NCI-H2107 treated with DMSO at 0.1 percent for 48 hours (cell line): ENCODE measurements at regions not wholly inside any gene's neighbourhood (a gene's known extent, or its start where the extent isn't known, plus 50 kb on each side); places are given as distances from the start of the nearest gene placed in this dataset.
"Not testable (repeated sequence)": the region's sequence is repeated elsewhere in the genome, so short reads cannot be mapped to it uniquely, and the experiment has no call there.

Experiments used
- DNase-seq: peaks from one replicate; lab custom pipeline; 2025; ENCODE audit not compliant: unreplicated experiment; lab: John Stamatoyannopoulos, UW

DNA sequence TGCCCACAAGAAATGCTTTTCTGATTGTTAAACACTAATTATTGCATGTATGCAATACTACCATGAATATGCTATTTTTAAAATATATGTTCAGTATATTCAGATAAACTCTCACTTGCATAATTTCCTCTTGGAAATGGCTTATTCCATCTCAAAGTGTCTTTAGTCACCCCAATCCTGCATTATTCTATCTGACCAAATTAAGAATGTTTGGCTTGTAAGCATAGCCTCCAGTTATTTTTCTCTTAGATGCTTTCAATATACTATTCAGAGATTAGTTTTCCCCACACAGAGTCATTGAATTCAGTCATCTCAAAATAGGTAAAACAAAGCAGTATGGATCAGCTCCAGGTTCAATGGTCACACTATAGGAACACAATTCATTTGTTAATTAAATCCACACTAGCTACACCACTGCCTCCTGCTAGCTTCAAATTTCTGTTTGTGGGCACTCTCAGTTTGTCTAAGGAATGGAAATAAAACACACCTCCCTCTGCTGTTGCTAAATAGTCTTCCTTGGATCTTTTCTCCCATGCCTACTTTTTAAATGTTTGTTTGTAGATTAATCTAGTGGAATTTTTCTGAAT, 134.6 kb upstream of the TBCA start:
- DNase-seq: no peak

DNA sequence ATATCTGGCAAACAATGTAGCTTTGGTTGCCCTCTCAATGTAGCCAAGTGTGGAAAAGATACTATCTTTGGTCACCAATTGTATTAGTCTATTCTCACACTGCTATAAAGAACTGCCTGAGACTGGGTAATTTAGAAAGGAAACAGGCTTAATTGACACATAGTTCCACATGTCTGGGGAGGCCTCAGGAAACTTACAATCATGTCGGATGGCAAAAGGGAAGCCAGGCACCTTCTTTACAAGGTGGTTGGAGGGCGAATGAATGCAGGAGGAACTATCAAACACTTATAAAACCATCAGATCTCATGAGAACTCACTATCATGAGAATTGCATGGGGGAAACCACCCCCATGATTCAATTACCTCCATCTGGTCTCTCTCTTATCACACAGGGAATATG, 133.1 kb upstream of the TBCA start:
- no peak for DNase-seq

DNA sequence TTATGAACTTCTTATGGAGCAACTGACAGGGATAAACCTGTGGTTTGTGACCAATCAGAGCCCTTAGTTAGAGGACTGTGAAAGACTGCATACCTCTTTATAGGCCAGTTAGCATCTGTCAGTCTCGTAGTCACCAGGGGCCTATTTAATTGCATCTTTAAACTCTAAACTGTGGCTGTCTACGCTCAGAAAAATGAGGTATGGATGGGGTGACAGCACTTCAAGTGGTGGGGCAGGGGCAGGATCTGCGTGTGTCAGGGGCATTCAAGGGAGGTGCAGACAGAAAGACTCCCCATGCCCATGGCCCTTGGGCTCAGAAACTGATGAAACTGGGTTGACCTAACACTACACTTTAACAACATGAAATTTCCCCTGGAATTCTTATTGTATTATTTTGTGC, 132.6 kb upstream of the TBCA start:
- DNase-seq: peak; percentile 6

DNA sequence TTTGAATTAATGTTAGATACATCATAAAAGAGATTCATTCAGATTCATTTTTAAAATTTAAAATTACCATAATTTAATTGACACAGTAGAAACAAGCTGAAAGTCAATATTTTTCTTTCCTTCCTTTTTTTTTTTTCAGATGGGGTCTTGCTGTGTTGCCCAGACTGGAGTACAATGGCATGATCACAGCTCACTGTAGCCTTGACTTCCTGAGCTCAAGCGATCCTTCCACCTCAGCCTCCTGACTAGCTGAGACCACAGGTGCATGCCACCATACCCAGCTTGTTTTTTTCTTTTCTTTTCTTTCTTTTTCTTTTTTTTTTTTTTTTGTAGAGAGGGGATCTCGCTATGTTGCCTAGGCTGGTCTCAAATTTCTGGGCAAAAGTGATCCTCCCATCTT, 131.6 kb upstream of the TBCA start:
- no peak for DNase-seq

DNA sequence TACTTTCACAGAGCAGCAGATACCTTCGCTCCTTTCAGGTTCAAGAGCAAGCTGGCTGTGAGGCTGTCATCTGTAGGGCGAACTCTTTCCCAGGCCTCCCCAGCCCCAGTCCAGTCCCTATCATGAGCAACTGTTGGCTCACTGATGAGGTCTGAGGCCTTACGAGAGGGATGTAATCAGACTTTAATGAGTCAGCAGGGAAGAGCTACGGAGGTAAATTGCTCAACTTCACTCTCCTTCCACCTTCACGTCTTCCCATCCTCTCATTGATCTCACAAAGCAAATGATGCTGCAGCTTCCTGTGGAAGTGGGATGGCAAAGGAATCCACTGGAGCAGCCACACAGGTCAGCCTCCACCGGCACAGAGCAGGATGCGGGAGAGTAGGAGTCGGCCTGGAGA, 130.7 kb upstream of the TBCA start:
- no peak for DNase-seq

DNA sequence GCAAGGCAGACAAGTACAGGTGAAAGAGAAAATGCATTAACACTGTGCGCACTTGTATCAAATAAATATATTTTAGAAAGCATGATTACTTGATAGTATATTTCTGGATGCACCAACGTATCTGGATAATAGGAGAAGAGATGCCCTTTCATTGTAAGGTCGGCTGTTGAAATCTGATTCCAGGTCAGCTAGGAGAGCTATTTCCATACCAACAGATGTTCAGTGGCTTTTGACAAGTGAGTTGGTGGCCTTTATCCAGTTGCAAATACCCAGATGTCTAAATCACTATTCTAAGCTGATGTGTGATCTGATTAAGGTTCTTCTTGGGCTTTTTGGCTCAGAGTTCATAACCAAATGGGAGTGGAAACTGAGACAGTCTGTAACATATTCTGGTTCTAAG, 128.2 kb upstream of the TBCA start:
- no peak for DNase-seq

DNA sequence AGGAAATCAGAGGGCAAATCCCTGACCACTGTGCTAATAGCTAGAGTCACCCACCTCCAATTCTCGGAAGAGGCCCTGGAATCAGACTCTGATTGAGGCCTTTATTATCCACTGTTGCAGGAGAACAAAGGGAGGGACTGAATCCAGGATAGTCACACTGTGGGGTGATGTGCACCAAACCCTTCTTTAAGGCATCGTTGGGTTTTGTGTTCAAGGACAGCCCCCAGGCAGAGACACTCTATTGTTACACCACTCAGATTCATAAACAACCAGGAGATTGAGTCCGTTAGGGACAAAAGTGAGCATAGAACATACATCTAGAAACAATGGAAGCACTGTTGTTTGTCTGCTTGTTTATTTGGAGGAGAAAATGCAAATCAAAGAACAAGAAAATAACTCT, 124.6 kb upstream of the TBCA start:
- DNase-seq: no peak

DNA sequence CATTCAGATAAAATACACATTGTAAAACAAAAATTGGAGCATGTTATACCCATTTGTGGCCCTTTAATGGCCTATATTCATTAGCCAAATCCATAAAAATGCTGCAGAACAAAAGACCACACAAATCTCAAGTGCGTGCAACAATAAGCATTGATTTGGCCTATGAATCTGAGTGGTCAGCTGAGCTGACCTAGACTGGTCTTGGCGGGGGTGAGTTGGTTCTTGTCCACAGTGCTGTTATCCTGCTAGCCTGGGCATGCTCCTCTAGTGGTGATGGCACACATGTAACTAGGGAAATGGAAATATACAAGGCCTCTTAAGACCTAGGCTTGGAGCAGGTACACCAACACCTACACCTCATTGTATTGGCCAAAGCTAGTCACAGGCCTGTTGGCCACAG, 122.2 kb upstream of the TBCA start:
- no peak for DNase-seq

DNA sequence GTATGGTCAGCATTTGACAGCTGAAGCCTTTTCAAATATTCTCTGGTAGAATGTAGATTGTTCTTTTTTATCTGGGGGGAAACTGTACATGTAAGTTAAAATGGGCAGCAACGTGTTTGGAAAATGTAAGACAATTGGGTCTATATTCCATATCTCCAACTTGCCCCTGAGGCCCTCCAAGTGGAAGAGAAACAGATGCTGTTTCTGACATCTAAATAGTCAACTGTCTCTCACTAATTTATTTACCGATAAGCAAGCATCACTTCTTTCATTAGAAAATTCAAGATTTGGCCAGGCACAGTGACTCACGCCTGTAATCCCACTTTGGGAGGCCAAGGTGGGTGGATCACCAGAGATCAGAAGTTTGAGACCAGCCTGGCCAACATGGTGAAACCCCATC, 120.2 kb upstream of the TBCA start:
- no peak for DNase-seq

DNA sequence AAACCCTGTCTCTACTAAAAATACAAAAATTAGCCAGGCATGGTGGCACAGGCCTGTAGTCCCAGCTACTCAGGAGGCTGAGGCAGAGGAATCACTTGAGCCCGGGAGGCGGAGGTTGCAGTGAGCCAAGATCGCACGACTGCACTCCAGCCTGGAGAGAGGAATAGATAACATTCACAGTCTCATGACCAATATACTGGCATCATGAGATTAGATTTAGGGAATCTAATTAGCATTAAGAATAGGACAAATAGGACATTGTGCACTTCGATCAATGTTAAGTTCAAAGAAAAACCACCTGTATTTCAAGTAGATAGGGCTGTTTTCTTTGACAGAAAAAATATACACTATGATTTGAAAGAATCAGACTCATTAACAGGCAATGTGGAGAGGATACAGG, 118.0 kb upstream of the TBCA start:
- not testable (repeated sequence) for DNase-seq

DNA sequence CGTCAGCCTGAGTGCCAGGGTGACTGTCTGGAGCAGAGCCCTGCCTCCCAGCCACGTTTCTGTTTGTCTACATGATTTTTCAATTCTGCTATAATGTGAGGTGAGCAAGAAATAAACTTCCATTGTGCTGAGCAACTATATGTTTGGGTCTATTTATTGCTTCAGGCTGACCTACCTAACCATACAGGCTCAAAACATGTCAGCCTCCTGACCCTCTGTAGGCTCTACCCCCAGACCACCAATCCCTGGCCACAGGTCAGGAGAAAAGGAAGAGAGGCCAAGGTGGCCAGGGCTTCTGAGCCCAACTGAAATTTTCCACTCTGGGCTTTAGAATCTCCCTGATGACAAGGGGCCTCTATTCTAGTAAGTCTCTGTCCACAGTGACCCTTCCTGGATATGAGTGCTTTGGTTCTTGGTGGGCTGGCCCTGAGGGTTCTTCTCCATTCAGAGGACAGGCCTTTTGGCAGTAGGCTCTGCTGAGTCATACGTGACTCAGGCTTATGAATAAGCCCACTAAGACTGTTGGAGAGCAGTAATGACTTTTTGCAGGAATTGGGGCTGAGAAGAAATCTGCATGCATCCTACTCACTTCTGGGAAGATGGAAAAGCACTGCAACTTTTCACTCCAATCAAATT, 117.2 kb upstream of the TBCA start:
- no peak for DNase-seq

DNA sequence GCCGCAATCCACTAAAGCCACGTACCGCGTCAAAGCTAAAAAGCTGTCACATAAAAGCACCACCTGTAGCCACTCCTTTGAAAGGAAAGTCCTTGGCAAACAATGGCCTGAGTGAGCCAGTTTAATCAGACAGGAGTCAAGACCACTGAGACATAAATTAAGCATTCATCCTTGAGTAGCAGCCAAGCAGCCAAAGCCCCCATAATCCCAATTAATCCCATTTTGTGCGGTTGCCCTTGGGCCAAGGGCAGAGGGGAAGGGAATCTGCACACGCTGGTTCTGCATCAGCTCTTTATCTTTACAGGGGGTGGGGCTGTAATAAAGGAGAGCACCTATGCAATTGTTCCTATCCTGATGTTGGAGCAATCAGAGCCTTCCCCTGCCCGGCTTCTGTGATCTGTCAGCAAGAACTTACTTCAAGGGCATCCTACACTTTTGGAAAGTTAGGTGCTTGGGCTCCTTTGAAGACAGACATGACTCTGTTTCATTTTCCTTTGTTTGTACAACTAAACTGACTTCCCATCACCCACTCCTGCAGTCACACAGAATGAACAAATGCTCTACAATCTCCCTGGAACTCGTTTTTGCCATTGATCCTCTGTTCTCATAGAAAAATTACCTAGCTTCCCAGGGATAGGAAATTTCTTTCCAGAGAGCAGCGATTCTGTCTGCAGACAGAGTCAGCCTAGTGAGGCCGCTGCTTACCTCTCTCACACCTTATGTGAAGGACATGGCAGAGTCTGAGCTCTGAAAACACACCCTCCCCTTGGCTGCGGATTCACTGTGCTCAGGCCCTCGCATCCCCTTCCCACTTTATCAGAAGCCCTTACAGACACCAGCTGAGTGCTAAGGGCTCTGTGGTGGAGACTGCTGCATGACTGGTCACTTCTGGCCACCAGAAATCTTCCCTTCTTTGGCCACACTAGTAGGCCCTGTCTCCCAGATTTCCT, 116.2 kb upstream of the TBCA start:
- peak; percentile 46 for DNase-seq

DNA sequence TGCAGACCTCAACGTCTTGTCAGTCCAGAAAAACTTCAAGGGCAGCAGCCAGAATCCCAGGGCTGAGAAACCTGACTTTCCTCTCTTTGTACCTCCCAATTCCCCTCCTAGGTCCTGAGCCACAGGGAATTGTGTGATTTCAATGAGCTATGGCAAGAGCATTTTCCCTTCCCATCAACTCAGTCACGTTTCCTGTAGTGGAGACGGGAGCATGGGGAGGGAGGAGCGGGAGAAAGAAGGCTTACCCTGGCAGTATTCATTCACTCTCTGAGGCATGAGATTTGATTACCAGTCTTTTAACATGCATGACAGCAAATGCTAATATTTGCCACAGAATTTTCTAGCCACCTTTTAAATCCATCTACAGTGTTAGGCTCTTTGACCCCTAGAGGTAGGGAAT, 109.4 kb upstream of the TBCA start:
- peak; percentile 88 for DNase-seq

DNA sequence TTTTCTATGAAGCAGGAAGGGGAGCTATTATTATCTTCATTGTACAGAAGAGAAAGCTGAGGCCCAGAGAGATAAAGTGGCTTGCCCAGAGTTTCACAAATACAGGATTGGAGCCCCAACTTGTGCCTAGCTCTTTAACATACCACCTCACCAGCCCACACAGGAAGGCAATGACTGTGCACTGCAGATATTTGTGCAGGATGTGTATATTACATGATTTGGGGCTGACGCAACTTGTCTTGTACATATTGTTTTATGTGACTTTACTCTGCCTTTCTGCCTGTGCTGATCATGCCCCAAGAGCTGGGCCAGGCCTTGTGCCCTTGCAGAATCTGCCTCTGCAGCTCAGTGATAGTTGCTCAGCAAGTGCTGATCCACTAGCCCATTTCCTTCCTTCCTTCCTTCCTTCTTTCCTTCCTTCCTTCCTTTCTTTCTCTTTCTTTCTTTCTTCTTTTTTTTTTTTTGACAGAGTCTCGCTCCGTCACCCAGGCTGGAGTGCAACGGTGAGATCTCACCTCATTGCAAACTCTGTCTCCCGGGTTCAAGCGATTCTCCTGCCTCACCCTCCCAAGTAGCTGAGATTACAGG, 106.6 kb upstream of the TBCA start:
- no peak for DNase-seq

DNA sequence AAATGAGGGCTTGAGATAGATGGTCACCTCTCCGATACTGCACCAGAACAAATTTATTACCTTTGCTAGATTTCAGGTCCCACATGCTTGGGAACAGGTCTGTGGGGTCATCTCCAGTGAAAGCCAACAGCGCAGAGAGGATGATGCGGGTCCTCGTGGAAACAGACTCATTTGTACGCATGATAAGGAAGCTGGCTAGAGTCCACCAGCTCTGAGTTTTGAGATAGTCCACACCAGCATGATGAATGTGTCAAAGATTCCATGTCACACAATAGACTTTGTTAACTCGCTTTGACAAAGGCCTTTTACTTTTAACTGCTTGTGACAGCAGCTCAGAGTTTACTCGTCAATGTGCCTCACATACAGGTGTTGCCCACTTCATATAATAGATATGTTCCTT, 105.4 kb upstream of the TBCA start:
- DNase-seq: no peak

DNA sequence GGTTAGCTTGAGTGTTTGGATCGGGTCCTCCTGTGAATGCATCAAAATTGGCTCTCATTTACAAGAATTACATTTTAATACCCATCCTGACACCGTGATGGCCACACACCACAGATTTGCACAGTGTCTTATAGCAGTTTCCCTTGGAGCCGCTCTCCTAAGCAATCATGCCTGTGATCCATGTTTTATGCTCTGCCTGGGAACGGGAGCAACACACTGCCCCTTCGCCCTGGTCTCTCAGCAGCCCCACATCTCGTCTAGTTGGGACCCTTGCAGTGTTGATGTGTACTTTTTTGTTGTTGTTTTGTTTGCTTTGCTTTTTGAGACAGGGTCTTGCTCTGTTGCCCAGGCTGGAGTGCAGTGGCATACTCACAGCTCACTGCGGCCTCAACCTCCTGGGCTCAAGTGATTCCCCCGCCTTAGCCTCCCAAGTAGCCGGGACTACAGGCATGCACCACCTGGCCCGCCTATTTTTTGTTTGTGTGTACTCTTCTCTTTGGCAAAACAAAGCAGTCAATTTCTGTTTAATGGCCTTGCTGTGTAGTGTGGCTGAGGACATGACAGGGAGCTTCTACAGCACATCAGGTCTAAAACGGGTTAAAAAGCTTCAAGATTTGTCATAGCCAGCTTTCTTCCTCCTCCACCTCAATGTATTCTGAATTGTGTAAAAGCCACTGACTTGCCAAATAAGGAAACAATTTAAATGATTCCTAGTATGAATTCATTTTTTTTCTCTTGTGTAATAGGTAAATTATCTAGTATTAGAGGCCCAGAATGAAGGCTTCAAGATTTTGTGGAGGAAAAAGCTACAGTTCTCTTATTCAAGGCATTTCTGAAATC, 101.6 kb upstream of the TBCA start:
- no peak for DNase-seq

DNA sequence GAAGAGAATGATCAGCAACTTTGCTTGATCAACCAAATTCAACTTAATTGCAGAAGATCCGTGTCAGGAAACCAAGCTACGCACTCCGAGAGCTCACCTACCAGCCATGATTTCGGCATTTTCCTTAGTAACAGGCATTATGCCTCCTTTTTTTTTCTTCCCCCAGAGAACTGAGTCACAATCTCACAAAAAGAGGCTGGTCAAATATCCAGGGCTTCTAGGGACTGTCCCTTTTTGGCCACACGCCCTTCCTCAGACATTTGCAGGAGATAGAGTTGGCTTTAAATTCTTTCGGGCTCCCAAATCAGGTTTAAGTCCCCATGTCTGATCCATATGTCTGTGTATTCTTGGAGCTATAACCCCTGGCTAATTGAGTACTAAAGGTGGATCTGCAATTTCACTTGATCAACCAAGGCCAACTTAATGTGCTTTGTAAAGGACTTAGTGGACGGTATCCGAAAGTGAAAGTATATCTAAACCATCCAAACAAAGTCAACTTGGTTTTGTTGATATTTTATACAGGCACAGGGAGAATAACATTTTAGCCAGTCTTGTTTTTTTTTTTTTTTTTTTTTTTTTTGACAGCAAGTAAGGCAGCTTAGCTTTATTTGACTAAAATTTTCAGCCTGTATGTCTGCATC, 100.8 kb upstream of the TBCA start:
- no peak for DNase-seq

DNA sequence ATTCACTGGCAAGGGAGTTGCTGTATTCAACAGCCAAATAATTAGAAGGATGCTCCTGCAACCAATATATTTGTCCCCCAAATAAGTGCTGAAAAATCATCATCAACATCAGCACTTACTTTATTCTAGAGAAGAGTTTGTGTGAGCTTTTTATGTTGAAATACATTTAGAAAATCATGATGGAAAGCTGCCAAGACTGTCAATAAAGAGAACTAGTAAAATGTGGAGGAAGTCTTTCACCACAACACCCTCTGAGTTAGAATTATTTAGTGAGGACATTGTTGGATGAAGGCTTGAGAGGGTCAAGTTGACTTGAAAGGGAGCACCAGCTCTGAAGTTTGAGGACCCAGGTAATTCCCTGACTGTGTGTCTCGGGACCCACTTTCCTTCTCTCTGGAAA, 100.2 kb upstream of the TBCA start:
- DNase-seq: no peak

DNA sequence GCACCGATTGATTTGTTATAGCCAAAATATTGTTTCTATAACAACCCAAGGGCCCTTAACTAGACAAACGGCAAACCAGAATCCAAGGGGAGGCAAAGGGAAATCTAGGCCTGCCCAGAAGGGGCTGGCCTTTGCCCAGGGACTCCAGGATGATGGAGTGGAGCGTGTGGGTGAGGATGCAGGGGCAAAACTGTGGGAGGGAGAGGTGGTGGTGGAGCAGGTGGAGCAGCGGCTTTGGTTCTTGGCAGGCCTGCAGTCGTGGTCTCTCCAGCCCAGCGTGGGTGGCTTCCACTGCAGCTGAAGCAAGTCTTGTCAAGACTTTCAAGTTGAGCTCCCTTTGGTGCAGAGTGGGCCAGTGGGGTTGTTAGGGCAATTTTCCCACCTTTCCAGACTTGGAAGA, 98.6 kb upstream of the TBCA start:
- DNase-seq: no peak

DNA sequence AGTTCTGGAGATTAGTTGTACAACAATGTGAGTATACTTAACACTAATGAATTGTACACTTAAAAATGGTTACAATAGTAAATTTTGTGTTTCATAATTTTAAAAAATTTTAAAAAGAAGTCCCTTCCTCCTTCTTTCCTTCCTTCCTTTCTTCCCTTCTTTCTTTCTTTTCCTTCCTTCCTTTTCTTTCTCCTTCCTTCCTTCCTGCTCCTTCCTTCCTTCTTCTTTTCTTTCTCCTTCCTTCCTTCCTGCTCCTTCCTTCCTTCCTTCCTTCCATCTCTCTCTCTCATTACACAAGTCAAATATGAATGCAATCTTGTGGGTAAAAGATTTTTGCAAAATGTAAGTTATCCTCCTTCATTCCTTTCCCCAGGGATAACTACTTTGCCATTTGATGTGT, 97.1 kb upstream of the TBCA start:
- no peak for DNase-seq

DNA sequence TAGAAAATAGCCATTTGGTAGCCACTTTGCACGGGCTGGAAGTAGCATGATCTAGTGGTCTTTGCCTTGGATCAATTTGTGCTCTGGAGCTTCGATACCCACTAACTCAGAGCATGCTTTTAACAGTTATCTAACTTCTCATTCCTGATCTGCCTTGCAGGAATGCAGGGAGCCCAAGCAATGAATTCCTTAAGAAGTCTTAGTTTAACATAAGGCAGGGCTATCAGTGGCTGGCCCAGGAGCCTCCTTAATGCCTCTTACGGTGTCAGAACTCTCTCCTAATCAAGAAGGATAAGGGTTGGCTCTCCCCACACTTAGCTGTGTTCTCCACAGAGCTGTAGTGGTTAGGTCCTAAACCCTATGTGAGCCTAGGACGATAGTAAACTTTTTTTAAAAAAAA, 95.8 kb upstream of the TBCA start:
- DNase-seq: no peak
